OCI-LY7 (cell line): ENCODE measurements at regions not wholly inside any gene's neighbourhood (a gene's known extent, or its start where the extent isn't known, plus 50 kb on each side); places are given as distances from the start of the nearest gene placed in this dataset.

ENCODE experiments used
- BruUV-seq: library from RNA; stranded (reverse); fragments of 400-500 nt; replicated peaks from 2 replicates; lab custom pipeline; 2021; lab: Mats Ljungman, UMichigan
- CTCF ChIA-PET: fragments of 300-600 bp; sonication (Branson Sonifier 250); formaldehyde crosslinking; loops from one replicate; lab custom pipeline; 2022; ENCODE audit warnings: antibody characterized with exemption; ENCODE audit not compliant: unreplicated experiment; lab: Charles Lee
- POLR2A ChIA-PET: fragments of 300-600 bp; sonication (Branson Sonifier 250); formaldehyde crosslinking; loops from one replicate; lab custom pipeline; 2022; ENCODE audit warnings: antibody characterized with exemption; lab: Charles Lee
- DNase-seq: peaks from one replicate; pipeline ENCODE4 v3.0.0-alpha.2; 2015; ENCODE audit warnings: low spot score
- H2AFZ ChIP-seq: fragments of 200-600 bp; sonication (generic), shearing (Covaris generic); 2 replicates; pipeline ENCODE4 v1.6.1; 2014; ENCODE audit warnings: mild to moderate bottlenecking, antibody characterized with exemption, low read length, moderate library complexity
- H3K27ac ChIP-seq: fragments of 200-600 bp; sonication (generic); 2 replicates; pipeline ENCODE4 v1.5.1; 2014; ENCODE audit warnings: mixed run types, low read depth, mild to moderate bottlenecking, moderate library complexity, low read length, inconsistent platforms; ENCODE audit not compliant: poor library complexity, severe bottlenecking
- H3K36me3 ChIP-seq: fragments of 200-600 bp; sonication (generic); 2 replicates; pipeline ENCODE4 v1.6.1; 2014; ENCODE audit warnings: mild to moderate bottlenecking, antibody characterized with exemption, low read length, moderate library complexity, mixed read lengths; ENCODE audit not compliant: insufficient read depth
- H3K4me1 ChIP-seq: fragments of 200-600 bp; sonication (generic); 2 replicates; pipeline ENCODE4 v1.5.1; 2014; ENCODE audit warnings: mild to moderate bottlenecking, low read length; ENCODE audit not compliant: insufficient read depth, poor library complexity, severe bottlenecking
- H3K4me2 ChIP-seq: fragments of 200-600 bp; sonication (generic); 2 replicates; pipeline ENCODE4 v1.6.1; 2014; ENCODE audit warnings: mild to moderate bottlenecking, low read length
- H3K4me3 ChIP-seq: fragments of 200-600 bp; sonication (generic); 2 replicates; pipeline ENCODE4 v1.5.1; 2014; ENCODE audit warnings: mild to moderate bottlenecking, low read depth, low read length; ENCODE audit not compliant: poor library complexity, severe bottlenecking
- H3K79me2 ChIP-seq: fragments of 200-600 bp; sonication (generic); 2 replicates; pipeline ENCODE4 v1.6.1; 2016; ENCODE audit warnings: low read depth, mild to moderate bottlenecking, low read length, moderate library complexity, mixed read lengths; ENCODE audit not compliant: insufficient read depth
- H3K9me2 ChIP-seq: fragments of 200-600 bp; sonication (generic); 2 replicates; pipeline ENCODE4 v1.6.1; 2016; ENCODE audit warnings: mild to moderate bottlenecking, low read length, mixed read lengths; ENCODE audit not compliant: insufficient read depth
- H3K9me3 ChIP-seq: fragments of 200-600 bp; sonication (generic); 2 replicates; pipeline ENCODE4 v1.6.1; 2014; ENCODE audit warnings: mild to moderate bottlenecking, mixed run types, low read length, mixed read lengths
- H4K20me1 ChIP-seq: fragments of 200-600 bp; sonication (generic); 2 replicates; pipeline ENCODE4 v1.6.1; 2014; ENCODE audit warnings: mild to moderate bottlenecking, antibody characterized with exemption, low read length, moderate library complexity, mixed read lengths; ENCODE audit not compliant: insufficient read depth
- CTCF ChIP-seq: fragments of 200-600 bp; sonication (generic); conservative IDR thresholded peaks from 2 replicates; pipeline ENCODE4 v1.5.1; 2014; ENCODE audit warnings: mild to moderate bottlenecking, antibody characterized with exemption, low read length, moderate library complexity, mixed read lengths
- EZH2phosphoT487 ChIP-seq: fragments of 200-600 bp; sonication (generic); IDR thresholded peaks from 2 replicates; pipeline ENCODE4 v1.6.1; 2018; ENCODE audit warnings: low read depth, borderline replicate concordance, mild to moderate bottlenecking, mixed run types, antibody characterized with exemption, low read length, moderate library complexity, mixed read lengths
- intact Hi-C: fragments of 100-400 bp; cut with micrococcal nuclease; formaldehyde crosslinking; loops from one replicate; pipeline ENCODE4 v1.10.0; 2022; ENCODE audit not compliant: unreplicated experiment

GRCh38 chr19:20259615-20260014 is 92.6 kb downstream of the ZNF486 start:
- no peak for TF ChIP-seq CTCF
- no peak for TF ChIP-seq EZH2phosphoT487
- DNase-seq, result no peak
- intact Hi-C loops, result no loop called here
- ChIA-PET CTCF (no interaction called here), POLR2A (interaction anchor here (0.6 to 1.4 kb wide), 4 partner anchors 8 to 369 kb away, joined by 3 to 9 read pairs (median 4); no protein-coding TSS in a partner anchor)
- BruUV-seq, result no TSS peak
- no peaks in the 10 kb centered on the region for H3K9me2 ChIP-seq
- H2AFZ ChIP-seq, result 0 out of 2 replicates have a peak overlapping the region, but pooled peaks have one; percentile 11
- no peaks in the 10 kb centered on the region for H3K4me1 ChIP-seq
- H3K79me2 ChIP-seq, result no peaks in the 10 kb centered on the region
- H3K4me2 ChIP-seq, result no peak overlapping the region
- no peaks in the 10 kb centered on the region for H3K36me3 ChIP-seq
- no peaks in the 10 kb centered on the region for H3K9me3 ChIP-seq
- H3K27ac ChIP-seq, result no peak overlapping the region
- no peaks in the 10 kb centered on the region for H4K20me1 ChIP-seq
- H3K4me3 ChIP-seq, result no peak overlapping the region

GRCh38 chr19:20256606-20257005 is 89.6 kb downstream of the ZNF486 start:
- Histone ChIP-seq H4K20me1 (no peaks in the 10 kb centered on the region), H3K27ac (no peak overlapping the region), H3K4me2 (no peak overlapping the region), H3K36me3 (no peaks in the 10 kb centered on the region), H2AFZ (no peak overlapping the region), H3K4me1 (no peaks in the 10 kb centered on the region), H3K4me3 (no peak overlapping the region), H3K9me2 (no peaks in the 10 kb centered on the region), H3K79me2 (no peaks in the 10 kb centered on the region), H3K9me3 (no peaks in the 10 kb centered on the region)
- TF ChIP-seq CTCF (no peak), EZH2phosphoT487 (no peak)
- DNase-seq, result no peak
- CTCF ChIA-PET, result no interaction called here
- intact Hi-C loops, result no loop called here
- BruUV-seq, result no TSS peak
- POLR2A ChIA-PET, result no interaction called here

- H3K9me2 ChIP-seq, result no peaks in the 10 kb centered on the region
- no peak overlapping the region for H2AFZ ChIP-seq
- H3K4me1 ChIP-seq, result no peaks in the 10 kb centered on the region
- no peaks in the 10 kb centered on the region for H3K9me3 ChIP-seq
- CTCF ChIA-PET, result no interaction called here
- H3K4me2 ChIP-seq, result no peak overlapping the region
- no peak for TF ChIP-seq CTCF
- no peak for TF ChIP-seq EZH2phosphoT487
- intact Hi-C loops, result no loop called here
- BruUV-seq, result no TSS peak
- no peaks in the 10 kb centered on the region for H3K36me3 ChIP-seq
- no peaks in the 10 kb centered on the region for H3K79me2 ChIP-seq
- POLR2A ChIA-PET, result no interaction called here
- H3K27ac ChIP-seq, result no peak overlapping the region
- no peak for DNase-seq
- no peaks in the 10 kb centered on the region for H4K20me1 ChIP-seq
- no peak overlapping the region for H3K4me3 ChIP-seq
These were observed 87.1 kb downstream of the ZNF486 start for GRCh38 chr19:20254121-20254520.
